CD4-positive, alpha-beta T cell treated with Interleukin-17A for 1 hour (primary cell): ENCODE measurements at regions not wholly inside any gene's neighbourhood (a gene's known extent, or its start where the extent isn't known, plus 50 kb on each side); places are given as distances from the start of the nearest gene placed in this dataset.
"Not testable (repeated sequence)": the region's sequence is repeated elsewhere in the genome, so short reads cannot be mapped to it uniquely, and the experiment has no call there.

Experiments used
- DNase-seq: peaks from one replicate; pipeline ENCODE4 v3.0.0-alpha.2; 2020

DNA sequence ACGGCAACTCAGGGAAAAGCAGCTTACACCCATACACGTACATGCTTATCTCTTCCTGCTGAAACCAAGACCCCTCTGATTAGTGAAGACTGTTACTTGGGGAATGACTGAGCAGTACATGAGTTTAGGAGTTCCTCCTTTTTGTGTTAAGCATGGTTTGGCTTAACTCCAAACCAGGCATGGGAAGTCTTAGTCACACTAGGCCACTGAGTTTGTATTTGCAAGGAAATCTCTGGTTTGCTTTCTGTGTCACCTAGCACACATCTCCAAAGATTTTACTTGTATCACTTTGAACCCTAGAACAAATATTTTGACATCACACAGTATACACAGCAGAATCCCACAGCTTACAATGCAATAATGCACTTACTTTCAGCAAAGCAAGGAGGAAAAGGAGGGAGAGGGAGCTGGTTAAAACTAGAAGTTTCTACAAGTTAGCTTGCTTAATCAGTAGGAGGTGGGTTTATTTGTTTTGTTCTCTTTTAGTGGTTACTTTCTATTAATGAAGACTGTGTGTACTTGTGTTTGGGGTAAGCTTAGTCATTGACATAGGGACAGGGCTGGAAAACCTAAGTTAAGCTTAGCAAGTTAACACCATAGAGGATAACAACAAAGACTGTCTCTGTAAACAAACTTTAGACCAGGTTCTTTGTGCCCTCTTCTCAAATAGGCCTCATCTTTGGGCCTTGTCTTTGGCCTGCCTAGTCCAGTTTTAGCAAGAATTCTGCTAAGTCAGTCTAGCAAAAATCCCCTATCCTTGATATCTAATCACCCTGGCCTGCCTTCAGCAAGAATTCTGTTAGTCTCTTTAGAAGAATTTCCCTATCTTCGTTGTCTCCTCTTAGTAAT, 219.4 kb downstream of the MREG start:
- DNase-seq = peak; percentile 6

- no peak for DNase-seq
These were observed 221.8 kb downstream of the MREG start for GRCh38 chr2:215791481-215791937.

DNA sequence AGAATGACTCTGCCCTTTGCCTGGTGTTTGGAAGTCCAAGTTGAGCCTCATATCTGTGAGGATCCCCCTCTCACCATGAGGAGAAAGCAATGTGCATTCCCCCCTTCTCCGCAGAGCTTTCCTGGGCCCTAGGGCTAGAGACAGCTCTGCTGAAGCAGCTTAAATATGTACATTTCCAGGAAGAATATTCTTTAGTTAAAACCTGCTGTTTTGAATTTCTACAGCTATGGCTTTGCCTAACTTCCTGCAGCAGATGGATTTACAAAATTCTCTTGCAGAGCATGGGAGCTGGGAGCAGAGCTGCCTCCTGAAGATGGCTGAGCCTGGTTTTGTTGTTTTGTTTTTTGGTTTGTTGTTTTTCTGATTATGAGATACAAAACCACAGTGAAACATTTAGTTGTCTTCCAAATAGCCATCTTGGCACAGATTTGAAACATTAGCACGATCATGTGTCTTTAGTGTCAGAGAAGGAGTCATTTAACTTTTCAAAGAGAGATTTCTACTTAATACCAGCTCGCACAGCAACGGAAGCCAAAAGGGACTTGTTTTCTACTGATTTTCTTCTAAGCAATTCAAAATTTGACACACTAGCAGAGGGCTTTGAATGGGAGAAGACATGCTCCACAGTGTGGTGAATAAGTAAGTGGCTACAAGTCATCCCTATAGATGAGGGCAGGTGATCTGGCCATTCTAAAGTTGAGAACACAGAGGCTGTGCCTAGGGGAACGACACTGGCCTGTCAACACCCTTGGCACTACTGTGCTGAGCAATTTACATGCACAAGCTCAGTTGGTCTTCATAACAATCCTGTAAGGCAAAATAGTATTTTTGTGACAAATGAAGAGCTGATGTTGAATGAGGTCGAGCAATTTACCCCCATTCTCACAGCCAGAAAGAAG, 222.6 kb downstream of the MREG start:
- DNase-seq = no peak

DNA sequence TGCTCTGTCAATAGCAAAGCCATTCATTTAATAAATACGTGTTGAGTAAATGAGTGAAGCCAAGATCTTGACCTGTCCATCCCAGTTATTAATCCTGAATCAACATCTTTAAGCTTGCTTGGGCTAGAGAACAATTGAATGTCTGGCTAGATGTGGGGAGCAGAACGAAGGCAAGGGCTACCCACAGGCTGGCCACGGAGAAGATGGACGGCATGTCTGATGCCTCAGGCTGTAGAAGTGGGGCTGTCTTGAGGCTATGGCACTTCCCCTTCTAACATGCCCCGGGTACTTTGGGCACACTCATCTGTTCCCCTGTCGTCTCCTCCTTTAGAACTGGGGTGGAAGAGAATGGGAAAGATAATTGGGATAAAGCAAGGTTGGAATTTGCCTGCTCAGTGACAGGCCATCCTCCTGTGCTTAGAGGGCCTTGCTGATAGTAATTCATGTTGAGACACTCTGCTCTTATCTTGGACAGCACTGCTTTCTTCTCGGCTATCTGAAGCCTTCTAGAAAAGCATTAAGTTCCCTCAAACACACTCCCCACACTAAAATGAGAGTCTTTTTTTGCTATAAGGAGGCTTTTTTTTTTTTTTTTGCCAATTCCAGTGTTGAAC, 225.7 kb downstream of the MREG start:
- DNase-seq = no peak

- no peak for DNase-seq
These were observed 226.3 kb downstream of the MREG start for GRCh38 chr2:215787025-215787424.

DNA sequence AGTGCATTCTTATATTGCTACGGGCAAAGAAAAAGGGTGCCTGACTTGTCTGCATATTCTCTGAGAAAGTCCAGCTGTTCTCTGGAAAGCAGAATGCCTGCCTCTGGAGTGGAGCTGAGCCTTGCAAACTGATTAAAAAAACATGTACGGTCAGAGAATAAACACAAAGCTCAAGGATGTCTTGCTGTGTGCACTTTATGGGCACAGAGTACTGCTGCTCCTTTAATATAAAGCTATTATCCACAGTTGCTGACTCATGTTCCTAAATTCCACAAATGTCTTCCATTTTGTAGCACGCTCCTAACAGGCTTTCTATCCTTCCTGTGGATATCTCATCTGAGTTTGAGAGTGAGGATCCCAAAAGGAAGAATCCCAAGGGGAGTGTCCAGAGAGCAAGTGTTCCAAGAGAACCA, 229.0 kb downstream of the MREG start:
- no peak for DNase-seq

DNA sequence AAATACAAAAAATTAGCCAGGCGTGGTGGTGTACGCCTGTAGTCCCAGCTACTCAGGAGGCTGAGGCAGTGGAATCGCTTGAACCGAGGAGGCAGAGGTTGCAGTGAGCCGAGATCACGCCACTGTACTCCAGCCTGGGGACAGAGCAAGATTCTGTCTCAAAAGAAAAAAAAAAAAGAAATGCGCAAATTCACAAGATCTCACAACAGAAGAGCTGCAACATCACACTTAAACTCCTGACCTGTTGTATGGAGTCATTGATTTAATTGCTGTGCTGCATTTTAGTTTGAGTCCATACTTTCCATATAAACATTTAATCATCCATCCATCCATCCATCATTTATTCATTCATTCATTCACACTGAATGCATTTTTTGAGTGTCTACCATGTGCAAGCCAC, 229.7 kb downstream of the MREG start:
- not testable (repeated sequence) for DNase-seq

DNA sequence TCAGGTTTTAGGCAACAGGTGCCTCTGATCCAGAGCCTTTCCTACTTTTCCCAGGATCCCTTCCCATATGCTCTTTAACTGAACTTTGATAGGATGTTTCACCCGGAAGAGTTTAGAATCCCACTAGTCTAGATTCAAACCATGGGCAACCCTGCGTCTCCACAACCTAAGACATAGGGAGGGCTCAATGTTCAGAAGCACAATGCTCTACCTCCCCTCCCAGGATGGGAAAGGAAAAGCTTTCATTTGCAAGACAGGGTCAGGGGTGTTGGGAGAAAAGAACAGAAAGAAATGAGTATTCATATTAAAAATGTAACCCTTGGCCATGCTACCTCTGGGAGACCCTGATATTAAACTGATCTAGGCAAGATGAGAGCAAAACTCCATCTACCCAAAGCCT, 230.4 kb downstream of the MREG start:
- DNase-seq = no peak

- DNase-seq = no peak
These were observed 231.1 kb downstream of the MREG start for GRCh38 chr2:215782295-215782694.

DNA sequence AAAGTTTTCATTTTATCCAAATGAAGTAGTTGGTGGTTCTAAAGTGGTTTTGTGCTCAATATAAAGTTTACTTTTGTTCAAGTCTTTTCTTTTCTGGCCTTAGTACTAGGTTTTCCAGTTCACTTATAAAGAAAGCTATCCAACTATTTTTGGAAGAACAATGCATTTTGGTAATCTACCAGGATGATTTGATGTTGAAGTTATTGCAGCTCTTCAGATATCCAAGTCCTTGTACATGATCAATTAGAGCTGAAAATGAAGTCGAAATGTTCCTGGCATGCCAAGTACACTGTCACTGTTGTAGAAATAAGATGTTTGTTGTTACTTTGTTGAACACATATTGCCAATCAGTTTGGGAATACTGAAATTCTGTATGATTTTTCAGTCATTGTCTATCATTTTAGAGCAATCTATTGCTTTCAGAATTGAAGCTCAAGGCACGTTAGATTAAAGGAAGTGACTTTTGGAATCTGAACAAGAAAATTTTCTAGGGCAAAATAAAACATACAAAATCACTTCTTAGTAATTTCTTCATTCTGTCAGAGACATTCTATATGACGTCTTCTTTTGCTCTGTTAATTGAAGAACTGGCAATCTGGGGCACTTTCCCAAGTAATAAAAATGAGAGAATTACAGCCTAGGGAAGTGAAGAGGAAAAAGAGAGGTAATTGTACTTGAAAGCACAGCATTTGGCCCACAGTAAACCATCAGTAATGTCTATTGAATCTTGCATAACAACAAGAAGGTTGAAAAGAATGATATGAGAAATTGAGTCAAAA, 232.3 kb downstream of the MREG start:
- DNase-seq = no peak

DNA sequence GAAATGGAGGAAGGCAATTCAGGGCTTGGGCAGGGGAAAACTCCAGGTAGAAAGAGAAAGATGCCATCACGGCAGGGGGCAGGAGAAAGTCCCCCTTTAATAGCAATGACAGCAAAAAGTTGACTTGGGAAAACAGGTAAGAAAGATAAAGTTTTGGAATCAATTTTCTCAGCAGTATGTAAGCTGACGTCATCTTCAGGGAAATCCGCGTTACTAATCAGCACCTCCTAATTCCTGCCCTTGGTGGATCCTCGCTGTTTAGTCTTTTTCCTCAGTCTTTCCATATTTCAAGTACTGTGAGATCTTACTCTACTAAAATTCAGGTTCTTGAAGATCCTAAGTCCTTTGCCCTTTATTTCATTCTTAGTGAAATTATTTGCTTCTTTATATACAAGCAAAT, 233.0 kb downstream of the MREG start:
- no peak for DNase-seq

DNA sequence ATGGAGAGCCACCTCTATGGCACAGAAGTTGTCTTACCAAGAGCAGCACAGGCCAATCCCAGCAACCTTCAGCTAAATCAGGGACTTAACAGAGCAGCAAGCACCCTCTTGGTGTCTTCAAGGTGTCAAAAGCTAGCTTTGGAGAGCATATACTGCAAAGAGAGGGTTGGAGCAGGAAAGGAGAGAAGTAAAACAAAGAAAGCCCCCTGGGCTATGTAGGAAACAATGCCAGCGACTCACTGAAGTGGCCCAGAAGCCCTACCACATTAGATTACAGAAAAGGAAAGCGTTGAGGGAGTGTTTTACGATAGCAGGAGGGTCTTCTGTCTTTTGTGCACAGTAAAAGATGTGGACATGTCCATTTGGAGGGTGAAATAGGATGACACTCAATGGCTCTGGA, 233.4 kb downstream of the MREG start:
- DNase-seq = no peak

- DNase-seq = no peak
These were observed 235.8 kb downstream of the MREG start for GRCh38 chr2:215777465-215778044.

DNA sequence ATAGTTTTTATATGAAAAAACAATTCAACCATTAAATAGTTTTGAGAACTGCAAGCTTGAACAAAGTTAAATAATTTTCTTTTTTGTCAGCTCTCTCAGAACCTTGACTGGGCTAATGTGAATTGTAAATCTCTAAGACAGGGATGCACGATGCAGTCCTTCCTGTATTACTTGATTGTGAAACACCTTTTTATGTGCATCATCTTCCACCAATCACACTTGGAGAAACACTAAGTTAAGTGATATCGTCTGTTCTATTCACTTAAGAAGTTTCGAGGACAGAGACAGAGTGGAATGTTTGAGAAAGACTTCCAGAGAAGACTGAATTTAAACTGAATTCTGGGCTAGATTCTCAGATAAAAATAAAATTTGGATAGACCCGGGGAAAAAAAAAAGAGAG, 238.2 kb downstream of the MREG start:
- DNase-seq = no peak

GRCh38 chr2:215773728-215774127, 239.6 kb downstream of the MREG start:
- DNase-seq = no peak

- DNase-seq = no peak
These were observed 240.5 kb downstream of the MREG start for GRCh38 chr2:215772634-215773563.

DNA sequence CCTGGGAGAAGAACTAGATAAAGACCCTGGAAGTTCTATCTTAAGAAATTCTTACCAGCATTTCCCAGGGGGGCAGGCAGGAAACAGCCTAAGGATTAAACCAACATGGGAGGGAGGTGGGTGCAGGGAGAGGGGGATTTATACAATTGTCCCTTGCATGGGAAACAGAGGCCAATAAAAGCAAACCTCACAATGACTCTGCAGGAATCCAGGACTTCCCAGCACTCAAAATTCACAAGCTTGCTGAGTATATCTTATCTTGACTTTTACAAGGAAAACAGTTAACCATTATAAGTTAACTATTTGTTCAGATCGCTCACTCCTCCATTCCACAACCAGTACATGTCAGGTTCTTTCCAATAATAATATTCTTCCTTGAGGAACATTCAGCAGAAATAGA, 241.3 kb downstream of the MREG start:
- DNase-seq = no peak

DNA sequence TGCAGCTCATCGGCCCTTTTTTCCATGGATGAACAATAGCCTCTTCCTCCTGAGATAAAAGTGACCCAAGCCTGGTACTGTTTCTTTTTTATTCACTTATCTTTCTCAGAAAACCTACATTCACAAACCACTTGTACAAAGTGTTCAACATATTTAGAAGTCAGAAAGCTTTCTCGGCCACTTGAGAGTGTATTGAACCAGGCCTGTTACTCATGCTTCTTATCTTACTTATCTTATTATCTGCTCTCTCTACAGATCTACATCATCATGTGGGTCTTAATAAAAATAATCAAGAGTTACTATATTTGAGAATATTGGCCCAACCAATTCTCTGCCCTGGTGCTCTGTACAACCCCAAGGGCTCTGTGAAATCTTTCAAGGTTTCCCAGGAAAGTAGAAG, 242.1 kb downstream of the MREG start:
- no peak for DNase-seq

DNA sequence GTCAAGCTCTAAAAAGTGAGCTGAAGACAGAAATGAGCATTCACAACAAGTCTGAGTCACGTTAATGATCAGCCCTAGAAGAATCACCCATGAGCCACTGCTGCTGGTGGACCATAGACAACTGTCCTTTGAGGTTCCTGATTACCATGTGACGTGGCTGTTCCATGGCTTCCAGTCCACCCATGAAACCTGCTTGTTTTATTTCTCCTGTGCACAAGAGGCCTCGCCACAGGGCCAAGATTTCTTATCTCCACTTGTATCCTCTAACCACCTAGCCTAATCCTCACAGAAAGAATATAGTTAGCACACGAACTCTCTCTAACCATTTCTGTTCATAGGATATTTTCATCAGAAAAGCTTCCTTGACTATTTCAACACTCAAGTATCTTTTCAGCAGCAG, 242.7 kb downstream of the MREG start:
- DNase-seq = no peak

DNA sequence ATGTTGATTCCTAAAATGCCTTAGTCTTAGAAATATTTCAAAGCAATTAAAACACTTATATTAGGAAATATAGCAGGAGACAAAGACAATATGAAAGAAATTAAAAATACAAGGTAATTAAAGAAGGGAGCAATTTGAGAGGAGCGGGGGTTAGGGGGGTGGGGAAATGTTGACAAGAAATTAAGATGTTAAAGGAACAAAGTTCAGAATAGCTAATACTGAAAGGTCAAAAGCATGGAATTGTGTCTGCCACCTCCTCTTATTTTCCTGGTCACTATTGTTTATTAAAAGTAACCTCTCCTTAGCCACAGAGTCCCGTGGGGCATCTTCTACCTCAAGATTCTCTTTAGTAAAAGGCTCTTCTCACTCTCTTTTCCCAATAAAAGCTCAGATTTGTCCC, 244.1 kb downstream of the MREG start:
- DNase-seq = no peak

DNA sequence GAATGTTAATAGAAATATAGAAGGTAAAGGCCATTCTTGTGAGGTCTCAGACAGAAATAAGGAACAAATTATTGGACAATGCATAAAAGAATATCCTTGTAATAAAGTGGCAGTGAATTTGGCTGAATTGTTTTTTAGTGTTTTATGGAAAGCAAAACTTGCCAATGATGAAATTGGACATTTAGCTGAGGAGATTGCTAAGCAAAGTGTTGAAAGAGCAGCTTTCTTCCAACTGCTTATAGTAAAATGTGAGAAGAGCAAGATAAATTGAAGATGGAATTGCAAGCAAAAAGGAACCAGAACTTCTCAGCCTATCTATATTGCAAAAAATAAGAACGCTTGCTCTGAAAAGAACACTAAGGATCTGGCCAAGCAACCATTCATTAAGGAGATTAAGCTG, 245.7 kb downstream of the MREG start:
- no peak for DNase-seq
